GM23338 (cell line): ENCODE measurements at regions not wholly inside any gene's neighbourhood (a gene's known extent, or its start where the extent isn't known, plus 50 kb on each side); places are given as distances from the start of the nearest gene placed in this dataset.

Experiments used
- CTCF ChIP-seq, 2 experiments: fragments of 200-600 bp in 1 of 2; sonication (generic) in 1 of 2; conservative IDR thresholded peaks; 2 replicates each; pipeline versions ENCODE4 v1.5.1 to v1.6.1; 2016 to 2017; ENCODE audit warnings: antibody characterized with exemption in 2 of 2, low read depth in 2 of 2, mild to moderate bottlenecking in 2 of 2, moderate library complexity in 1 of 2
- NANOG ChIP-seq: IDR thresholded peaks from 2 replicates; pipeline ENCODE4 v1.6.1; 2016; ENCODE audit warnings: antibody characterized with exemption, borderline replicate concordance
- POLR2AphosphoS5 ChIP-seq: IDR thresholded peaks from 2 replicates; pipeline ENCODE4 v1.6.1; 2016; ENCODE audit warnings: antibody characterized with exemption, low read depth
- ZNF114 ChIP-seq: fragments of 250-450 bp; sonication (Bioruptor Pico); IDR thresholded peaks from 2 replicates; pipeline ENCODE4 v1.5.0; 2020; ENCODE audit warnings: mild to moderate bottlenecking, moderate library complexity
- ZNF331 ChIP-seq: fragments of 250-450 bp; sonication (Bioruptor Pico); IDR thresholded peaks from 2 replicates; pipeline ENCODE4 v1.5.0; 2020; ENCODE audit warnings: low read depth, mild to moderate bottlenecking, moderate library complexity
- ZNF462 ChIP-seq: fragments of 250-450 bp; sonication (Bioruptor Pico); IDR thresholded peaks from 2 replicates; pipeline ENCODE4 v1.5.0; 2020; ENCODE audit warnings: mild to moderate bottlenecking, moderate library complexity

GRCh38 chr15:30830961-30831360 lies 72.8 kb upstream of the FAN1 start:
- TF ChIP-seq CTCF (conservative IDR thresholded peaks at IDR 0.05; ENCODE audit: low read depth in 2 of 2) (no peak), NANOG (no peak), ZNF462 (CRISPR knock-in tag) (no peak), ZNF331 (CRISPR knock-in tag) (no peak), POLR2AphosphoS5 (no peak), ZNF114 (CRISPR knock-in tag) (no peak)
